T-helper 1 cell treated with Interleukin-12 subunit alpha and Interleukin-12 subunit beta and Interleukin-4 antibody, amounts not matched to agents 30 ng/mL and 1 ng/mL, for 36 hours (primary cell): ENCODE measurements at regions not wholly inside any gene's neighbourhood (a gene's known extent, or its start where the extent isn't known, plus 50 kb on each side); places are given as distances from the start of the nearest gene placed in this dataset.

ENCODE experiments used
- intact Hi-C: fragments of 100-400 bp; cut with micrococcal nuclease; formaldehyde crosslinking; loops from one replicate; pipeline ENCODE4 v1.15.1; 2024

GRCh38 chr9:86836266-86836665, 111.0 kb downstream of the GAS1 start:
- intact Hi-C loops = no loop called here

GRCh38 chr9:86830356-86830755, 117.0 kb downstream of the GAS1 start:
- intact Hi-C loops = no loop called here

- intact Hi-C loops = no loop called here
Observed at GRCh38 chr9:86829496-86830046, 117.7 kb downstream of the GAS1 start.

GRCh38 chr9:86828631-86829030, 118.7 kb downstream of the GAS1 start:
- intact Hi-C loops = no loop called here

GRCh38 chr9:86827893-86828292, 119.4 kb downstream of the GAS1 start:
- intact Hi-C loops = no loop called here

- intact Hi-C loops = no loop called here
Observed at GRCh38 chr9:86825299-86825698, 122.0 kb downstream of the GAS1 start.

GRCh38 chr9:86822006-86822801, 125.1 kb downstream of the GAS1 start:
- intact Hi-C loops = no loop called here

- intact Hi-C loops = no loop called here
Observed at GRCh38 chr9:86821006-86821845, 126.1 kb downstream of the GAS1 start.

- intact Hi-C loops = no loop called here
Observed at GRCh38 chr9:86819552-86819951, 127.8 kb downstream of the GAS1 start.

- intact Hi-C loops = no loop called here
Observed at GRCh38 chr9:86818636-86819035, 128.7 kb downstream of the GAS1 start.

GRCh38 chr9:86816868-86817267, 130.4 kb downstream of the GAS1 start:
- intact Hi-C loops = no loop called here

- intact Hi-C loops = no loop called here
Observed at GRCh38 chr9:86816366-86816765, 130.9 kb downstream of the GAS1 start.

GRCh38 chr9:86812616-86813015, 134.7 kb downstream of the GAS1 start:
- intact Hi-C loops = no loop called here

GRCh38 chr9:86809759-86810367, 137.4 kb downstream of the GAS1 start:
- intact Hi-C loops = no loop called here

GRCh38 chr9:86809151-86809550, 138.2 kb downstream of the GAS1 start:
- intact Hi-C loops = no loop called here

- intact Hi-C loops = no loop called here
Observed at GRCh38 chr9:86807367-86807976, 139.8 kb downstream of the GAS1 start.

GRCh38 chr9:86804011-86804410, 143.3 kb downstream of the GAS1 start:
- intact Hi-C loops = no loop called here

GRCh38 chr9:86802900-86803673, 144.2 kb downstream of the GAS1 start:
- intact Hi-C loops = no loop called here

- intact Hi-C loops = no loop called here
Observed at GRCh38 chr9:86801246-86801645, 146.1 kb downstream of the GAS1 start.

- intact Hi-C loops = no loop called here
Observed at GRCh38 chr9:86800681-86801080, 146.6 kb downstream of the GAS1 start.

GRCh38 chr9:86798966-86799365, 148.3 kb downstream of the GAS1 start:
- intact Hi-C loops = no loop called here
